ENCODE measurements at regions not wholly inside any gene's neighbourhood (a gene's known extent, or its start where the extent isn't known, plus 50 kb on each side); places are given as distances from the start of the nearest gene placed in this dataset.

DNA sequence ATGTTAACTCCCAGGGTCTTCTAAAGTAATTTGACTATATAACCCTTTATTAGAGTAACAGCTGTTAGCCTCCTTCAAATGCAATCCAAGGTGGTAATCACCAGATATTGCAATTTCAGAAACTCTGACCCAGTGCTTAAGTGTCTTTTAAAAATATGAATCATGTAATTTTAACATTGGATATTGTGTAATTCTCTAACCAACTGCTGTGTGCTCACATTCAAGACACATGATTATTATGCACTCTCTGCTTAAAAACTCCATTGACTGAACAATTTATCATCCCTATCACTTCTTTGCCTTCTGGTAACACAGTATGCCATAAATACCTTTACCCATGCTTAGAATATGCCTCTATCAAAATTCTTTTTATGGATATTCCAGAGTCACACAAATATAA is 537.4 kb upstream of the RGS18 start (continued):
- TF ChIP-seq POLR3G (IDR thresholded peaks at IDR 0.05; ENCODE audit: extremely low read depth, insufficient read length, insufficient replicate concordance) (no peak), ZNF239 (CRISPR knock-in tag; IDR thresholded peaks at IDR 0.05) (no peak), NFIX (CRISPR knock-in tag; IDR thresholded peaks at IDR 0.05; ENCODE audit: low read depth) (no peak), TBP (optimal IDR thresholded peaks at IDR 0.05; ENCODE audit: low read depth, low read length) (no peak), ESRRB (CRISPR knock-in tag; IDR thresholded peaks at IDR 0.05; ENCODE audit: borderline replicate concordance) (no peak), NFIC (IDR thresholded peaks at IDR 0.05) (no peak)
- TF ChIP-seq, protein P1, sequence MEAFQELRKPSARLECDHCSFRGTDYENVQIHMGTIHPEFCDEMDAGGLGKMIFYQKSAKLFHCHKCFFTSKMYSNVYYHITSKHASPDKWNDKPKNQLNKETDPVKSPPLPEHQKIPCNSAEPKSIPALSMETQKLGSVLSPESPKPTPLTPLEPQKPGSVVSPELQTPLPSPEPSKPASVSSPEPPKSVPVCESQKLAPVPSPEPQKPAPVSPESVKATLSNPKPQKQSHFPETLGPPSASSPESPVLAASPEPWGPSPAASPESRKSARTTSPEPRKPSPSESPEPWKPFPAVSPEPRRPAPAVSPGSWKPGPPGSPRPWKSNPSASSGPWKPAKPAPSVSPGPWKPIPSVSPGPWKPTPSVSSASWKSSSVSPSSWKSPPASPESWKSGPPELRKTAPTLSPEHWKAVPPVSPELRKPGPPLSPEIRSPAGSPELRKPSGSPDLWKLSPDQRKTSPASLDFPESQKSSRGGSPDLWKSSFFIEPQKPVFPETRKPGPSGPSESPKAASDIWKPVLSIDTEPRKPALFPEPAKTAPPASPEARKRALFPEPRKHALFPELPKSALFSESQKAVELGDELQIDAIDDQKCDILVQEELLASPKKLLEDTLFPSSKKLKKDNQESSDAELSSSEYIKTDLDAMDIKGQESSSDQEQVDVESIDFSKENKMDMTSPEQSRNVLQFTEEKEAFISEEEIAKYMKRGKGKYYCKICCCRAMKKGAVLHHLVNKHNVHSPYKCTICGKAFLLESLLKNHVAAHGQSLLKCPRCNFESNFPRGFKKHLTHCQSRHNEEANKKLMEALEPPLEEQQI (IDR thresholded peaks at IDR 0.05): no peak

DNA sequence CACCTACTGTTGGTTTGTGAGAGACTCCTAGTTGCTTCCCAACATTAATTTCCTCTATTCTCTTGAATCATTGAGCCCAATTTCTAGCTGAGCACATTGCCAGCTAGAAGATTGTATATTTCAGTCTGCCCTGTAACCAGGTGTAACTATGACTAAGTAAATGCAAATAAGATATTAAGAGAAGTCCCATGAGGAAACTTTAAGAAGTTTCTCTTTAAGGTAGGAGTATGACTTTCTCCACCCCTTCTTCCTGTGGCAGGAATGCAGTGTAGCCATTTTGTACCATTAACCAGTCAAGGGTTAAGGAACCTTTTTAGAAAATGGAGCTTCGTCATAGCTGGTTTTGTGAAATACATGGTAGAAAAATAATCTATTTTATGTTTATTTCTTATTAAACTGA is 534.2 kb upstream of the RGS18 start:
- no peak overlapping the region for H3K4me2 ChIP-seq (ENCODE audit: insufficient read depth, low read length)
- H3K79me2 ChIP-seq (ENCODE audit: control insufficient read depth, insufficient read depth, low read length): no peaks in the 10 kb centered on the region
- H3K27ac ChIP-seq (ENCODE audit: extremely low read depth, low read depth, low read length): no peak overlapping the region
- BruUV-seq (replicated peaks): no TSS peak
- POLR2A ChIA-PET: no interaction called here
- no peaks in the 10 kb centered on the region for H3K9me3 ChIP-seq (replicated peaks; ENCODE audit: control insufficient read depth, insufficient read depth, low read depth, low read length)
- intact Hi-C loops (cut with micrococcal nuclease) (no loop called here), in situ Hi-C loops (cut with MboI) (no loop called here)
- DNase-seq (ENCODE audit: extremely low read depth in 1 of 4, low spot score in 3 of 4) (no peak), ATAC-seq (no peak), FAIRE-seq (no peak)
- H4K20me1 ChIP-seq (replicated peaks; ENCODE audit: control insufficient read depth, insufficient read depth, low read length): no peaks in the 10 kb centered on the region
- H3K36me3 ChIP-seq (ENCODE audit: control insufficient read depth, insufficient read depth, low read length): no peaks in the 10 kb centered on the region
- no peaks in the 10 kb centered on the region for H3K9me1 ChIP-seq (ENCODE audit: control insufficient read depth, insufficient read depth, low read length)
- H3K4me3 ChIP-seq: no peak overlapping the region
- H3K27me3 ChIP-seq (ENCODE audit: control insufficient read depth in 2 of 2, insufficient read depth in 2 of 2, low read length in 2 of 2): no peaks in the 10 kb centered on the region
- 47% methylated on average over 1 of the region's 1 CpG for WGBS (ENCODE audit: insufficient coverage, low coverage, missing lambda C conversion rate)
- H3K9ac ChIP-seq (ENCODE audit: insufficient read depth in 1 of 2, low read depth in 2 of 2, low read length in 2 of 2): no peak overlapping the region
- H3K4me1 ChIP-seq (replicated peaks in 1 of 2; ENCODE audit: control insufficient read depth in 2 of 2, insufficient read depth in 2 of 2, low read length in 2 of 2): no peaks in the 10 kb centered on the region
- CTCF ChIA-PET (ENCODE audit: low intra/inter-chr PET ratio): no interaction called here
- H2AFZ ChIP-seq (ENCODE audit: low read depth, low read length): no peak overlapping the region
- TF ChIP-seq KAT2B (IDR thresholded peaks at IDR 0.05; ENCODE audit: low read depth, low read length): no peak
- no peak for TF ChIP-seq CHD4 (IDR thresholded peaks at IDR 0.05; ENCODE audit: insufficient read depth, insufficient replicate concordance, low read depth, low read length, poor library complexity, severe bottlenecking)
- no peak for TF ChIP-seq MTA3 (IDR thresholded peaks at IDR 0.05; ENCODE audit: borderline replicate concordance)
- no peak for TF ChIP-seq YBX1 (IDR thresholded peaks at IDR 0.05)
- no peak for TF ChIP-seq GABPA (tag; conservative IDR thresholded peaks at IDR 0.05; ENCODE audit: low read depth)
- no peak for TF ChIP-seq HOXB6 (CRISPR knock-in tag; IDR thresholded peaks at IDR 0.05; ENCODE audit: borderline replicate concordance)
- no peak for TF ChIP-seq ZNF354B (CRISPR knock-in tag; IDR thresholded peaks at IDR 0.05)
- TF ChIP-seq ZNF445 (CRISPR knock-in tag; IDR thresholded peaks at IDR 0.05; ENCODE audit: low read depth): no peak
- no peak for TF ChIP-seq KAT7 (CRISPR knock-in tag; IDR thresholded peaks at IDR 0.05; ENCODE audit: borderline replicate concordance)
- TF ChIP-seq ZBTB11 (CRISPR knock-in tag; IDR thresholded peaks at IDR 0.05): no peak
- no peak for TF ChIP-seq ELF2 (CRISPR knock-in tag; IDR thresholded peaks at IDR 0.05)
